GM18909 (cell line): ENCODE measurements at regions not wholly inside any gene's neighbourhood (a gene's known extent, or its start where the extent isn't known, plus 50 kb on each side); places are given as distances from the start of the nearest gene placed in this dataset.

Source experiments
- ATAC-seq: cut with Tn5 transposase; IDR thresholded peaks from one replicate; pipeline ENCODE4 v1.9.1; 2021; ENCODE audit warnings: mild to moderate bottlenecking; ENCODE audit not compliant: unreplicated experiment, poor library complexity

DNA sequence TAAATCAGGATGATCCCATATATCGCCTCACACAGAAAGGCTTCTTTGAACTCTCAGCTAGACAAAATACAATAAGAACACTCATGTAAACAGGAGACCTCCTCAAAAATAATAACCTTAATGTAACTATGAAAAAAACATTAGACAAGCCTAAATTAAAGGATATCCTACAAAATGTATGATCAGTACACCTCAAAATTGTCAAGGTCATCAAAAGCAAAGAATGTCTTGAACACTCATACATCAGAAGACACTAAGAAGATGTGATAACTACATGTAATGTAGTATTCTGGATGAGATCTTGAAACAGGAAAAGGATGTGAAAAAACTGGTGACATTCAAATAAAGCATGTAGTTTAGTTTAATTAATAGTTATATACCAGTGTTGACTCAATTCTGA lies 616.8 kb upstream of the ZEB2 start:
- no peak for ATAC-seq

DNA sequence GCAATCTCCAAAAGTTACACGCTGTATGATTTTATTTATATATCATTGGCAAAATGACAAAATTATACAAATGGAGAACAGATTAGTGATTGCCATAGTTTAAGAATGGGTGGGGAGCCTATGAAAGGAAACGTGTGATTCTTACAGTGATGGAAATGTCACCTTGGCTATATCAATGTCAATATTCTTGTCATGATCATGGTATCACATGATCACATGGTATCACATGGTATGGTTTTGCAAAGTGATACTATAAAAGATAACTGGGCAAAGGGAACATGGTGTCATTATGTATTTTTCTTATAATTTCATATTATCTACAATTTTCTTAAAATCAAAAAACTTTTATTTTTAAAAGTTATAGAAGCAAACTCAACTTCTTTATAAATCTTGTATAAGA lies 606.2 kb upstream of the ZEB2 start:
- no peak for ATAC-seq

DNA sequence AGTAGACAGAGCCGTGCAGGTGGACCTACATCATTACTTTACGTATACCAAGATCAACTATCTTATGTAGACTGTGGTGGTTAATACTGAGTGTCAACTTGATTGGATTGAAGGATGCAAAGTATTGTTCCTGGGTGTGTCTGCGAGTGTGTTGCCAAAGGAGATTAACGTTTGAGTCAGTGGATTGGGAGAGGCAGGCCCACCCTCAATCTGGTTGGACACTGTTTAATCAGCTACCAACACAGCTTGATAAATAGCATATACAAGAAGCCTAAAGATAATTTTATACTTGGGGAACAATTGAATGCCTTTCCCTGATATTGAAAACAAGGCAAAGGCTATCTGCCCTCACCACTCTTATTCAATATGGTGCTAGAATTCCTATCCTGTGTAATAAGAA lies 604.2 kb upstream of the ZEB2 start:
- ATAC-seq, result no peak

DNA sequence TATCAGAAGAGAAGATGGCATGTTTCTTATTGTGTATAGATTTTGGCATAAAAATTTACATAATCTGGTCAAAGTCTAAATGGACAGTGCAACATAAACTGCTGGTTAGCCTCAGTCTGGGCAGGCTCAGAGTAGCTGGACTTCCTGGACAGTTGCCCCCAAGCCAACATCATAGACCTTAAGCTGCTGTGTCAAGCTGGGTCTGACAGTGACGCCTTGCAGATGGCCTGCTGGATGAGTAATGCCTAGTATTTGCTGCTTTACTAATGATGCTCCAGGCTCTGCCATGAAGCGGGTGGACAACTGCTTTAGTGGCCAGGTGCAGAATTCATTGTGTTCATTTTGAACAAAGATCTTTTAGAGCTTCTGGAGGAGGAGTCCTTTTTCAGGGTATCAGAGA lies 603.7 kb upstream of the ZEB2 start:
- no peak for ATAC-seq

DNA sequence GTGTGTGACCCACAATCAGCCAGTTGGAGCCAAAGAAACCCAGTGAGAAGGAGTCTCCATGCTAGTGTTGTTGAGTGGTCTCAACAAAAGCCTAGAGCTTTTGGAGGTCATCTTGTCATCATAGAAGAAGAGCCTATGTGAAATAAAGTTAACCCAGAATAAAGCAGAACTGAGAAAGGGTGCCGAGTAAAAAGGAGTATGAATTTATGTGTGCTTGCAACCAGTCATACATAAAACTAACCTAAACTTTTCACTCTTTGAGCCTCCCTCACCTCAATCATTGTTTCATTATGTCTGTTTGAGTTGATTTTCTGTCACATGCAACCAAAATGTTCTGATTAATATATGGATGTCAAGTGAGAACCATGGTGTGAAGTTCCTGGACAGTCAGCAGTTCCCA lies 599.3 kb upstream of the ZEB2 start:
- peak; percentile 82 for ATAC-seq

DNA sequence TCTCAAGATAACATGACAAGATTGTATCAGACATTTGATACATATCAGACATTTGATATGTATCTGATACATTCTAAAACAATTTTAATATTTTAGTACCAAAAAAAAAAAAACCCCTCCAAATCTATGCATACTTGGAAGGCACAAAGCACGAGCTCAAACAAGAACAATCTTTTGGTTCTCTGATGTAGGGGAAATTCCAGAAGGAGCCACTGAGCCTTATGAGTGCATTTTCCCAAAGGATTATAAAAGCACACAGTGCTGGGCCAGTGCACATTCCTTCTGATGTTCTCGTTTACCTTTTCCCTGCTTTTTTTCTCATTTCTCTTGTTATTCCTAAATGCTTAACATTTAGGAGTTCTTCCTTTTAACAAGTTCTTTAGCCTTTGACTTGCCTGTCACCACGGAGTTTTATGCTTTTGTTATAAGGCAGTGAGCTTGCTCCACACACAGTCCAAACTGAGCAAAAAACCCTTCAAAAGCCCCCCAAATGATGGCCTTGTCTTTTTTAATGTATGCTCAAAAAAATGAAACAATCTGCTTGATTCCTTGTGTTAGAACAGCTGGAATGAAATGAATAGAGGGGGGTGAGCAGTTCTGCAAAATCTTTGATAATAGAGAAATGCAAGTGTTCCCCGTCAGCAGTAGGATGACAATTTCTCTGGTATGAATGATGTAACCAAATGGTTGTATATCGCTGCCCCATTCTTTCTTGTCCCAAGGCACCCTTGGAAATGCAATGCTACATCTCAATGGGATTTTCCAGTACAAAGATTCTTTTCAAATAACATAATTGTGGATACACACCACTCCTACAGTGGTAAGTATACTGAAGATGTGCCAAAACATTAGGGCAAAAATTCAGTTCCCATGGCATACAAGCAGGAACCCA lies 597.2 kb upstream of the ZEB2 start:
- ATAC-seq, result no peak

DNA sequence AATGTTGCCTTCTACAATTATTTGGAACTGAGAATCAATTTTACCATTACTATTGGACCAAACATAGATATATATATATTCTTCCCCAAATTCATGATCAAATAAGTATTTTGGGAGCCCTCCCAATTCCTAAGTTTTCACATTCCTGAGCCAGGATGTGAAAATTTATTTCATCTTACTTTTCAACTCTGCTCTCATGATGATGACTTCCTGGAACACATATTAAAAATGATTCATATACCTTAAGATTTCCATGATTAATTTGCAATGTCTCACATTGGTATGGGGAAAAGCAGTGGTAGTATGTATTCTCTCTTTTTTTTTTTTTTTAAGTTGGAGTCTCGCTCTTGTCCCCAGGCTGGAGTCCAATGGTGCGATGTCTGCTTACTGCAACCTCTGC lies 596.1 kb upstream of the ZEB2 start:
- no peak for ATAC-seq

DNA sequence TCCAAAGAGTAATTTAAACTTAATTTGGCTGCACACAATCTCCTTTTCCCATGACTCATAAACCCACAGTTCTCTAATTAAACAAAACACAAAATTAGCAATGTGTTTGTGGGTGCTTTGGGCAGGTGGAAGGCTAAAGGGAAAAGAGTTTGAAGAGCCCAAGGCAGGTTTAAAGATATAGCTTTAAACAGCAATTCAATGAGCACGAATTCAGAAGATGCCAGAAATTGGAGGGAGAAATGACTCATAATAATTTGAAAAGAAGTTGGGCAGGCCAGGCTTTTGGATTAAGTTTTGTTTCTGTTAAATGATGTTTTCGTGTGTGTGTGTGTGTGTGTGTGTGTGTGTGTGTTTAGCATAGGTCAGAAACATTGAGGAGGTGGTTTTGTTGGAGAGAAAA lies 594.8 kb upstream of the ZEB2 start:
- no peak for ATAC-seq

DNA sequence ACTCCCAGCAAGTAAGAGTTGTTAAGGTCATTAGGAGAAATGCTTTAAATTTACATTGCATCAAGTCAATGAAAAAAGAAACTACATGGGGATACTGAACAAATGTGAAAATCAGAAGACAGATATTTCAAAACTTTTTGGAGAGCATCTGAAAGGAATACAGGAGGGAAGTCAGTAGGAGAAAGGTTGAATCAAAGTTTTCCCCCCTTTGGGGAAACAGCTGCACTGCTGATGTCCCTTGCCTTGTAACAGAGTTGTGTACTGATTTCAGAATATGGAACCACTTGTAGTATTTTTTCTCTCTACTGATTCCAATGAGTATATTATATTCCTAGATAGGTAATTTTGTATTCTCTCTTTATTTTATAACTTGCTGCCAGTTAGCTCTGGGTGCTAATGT lies 592.5 kb upstream of the ZEB2 start:
- ATAC-seq, result no peak

DNA sequence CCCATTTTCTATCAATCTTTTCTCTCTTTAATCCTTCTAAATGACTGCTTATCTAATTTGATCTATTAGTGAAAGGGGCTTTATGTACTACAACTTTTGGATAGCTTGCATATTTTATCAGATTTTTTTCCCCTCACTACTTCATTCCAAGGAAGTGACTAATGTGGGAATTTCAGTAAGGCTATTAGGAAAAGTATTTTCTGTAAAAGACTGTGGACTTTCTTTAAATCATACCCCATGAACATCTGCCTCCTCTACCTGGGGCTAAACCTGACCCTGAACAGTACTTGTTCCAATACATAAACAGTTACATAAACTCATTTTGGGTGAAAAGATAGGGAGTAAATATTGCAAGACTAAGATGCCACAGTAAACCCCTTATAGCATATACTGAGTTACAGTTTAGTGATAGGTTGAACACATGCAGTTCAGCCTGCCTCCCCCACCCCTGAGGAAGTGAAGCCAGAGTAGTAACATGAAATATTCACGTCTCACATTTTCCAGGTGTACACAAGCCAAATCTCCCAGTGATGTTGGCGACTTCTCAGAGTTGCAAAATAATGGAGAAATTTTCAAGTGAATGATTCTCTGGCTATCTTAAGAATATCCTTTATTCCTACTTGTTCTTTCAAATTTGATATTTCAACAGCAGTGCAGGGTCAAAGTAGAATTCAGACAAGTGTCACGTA lies 590.9 kb upstream of the ZEB2 start:
- ATAC-seq, result no peak

DNA sequence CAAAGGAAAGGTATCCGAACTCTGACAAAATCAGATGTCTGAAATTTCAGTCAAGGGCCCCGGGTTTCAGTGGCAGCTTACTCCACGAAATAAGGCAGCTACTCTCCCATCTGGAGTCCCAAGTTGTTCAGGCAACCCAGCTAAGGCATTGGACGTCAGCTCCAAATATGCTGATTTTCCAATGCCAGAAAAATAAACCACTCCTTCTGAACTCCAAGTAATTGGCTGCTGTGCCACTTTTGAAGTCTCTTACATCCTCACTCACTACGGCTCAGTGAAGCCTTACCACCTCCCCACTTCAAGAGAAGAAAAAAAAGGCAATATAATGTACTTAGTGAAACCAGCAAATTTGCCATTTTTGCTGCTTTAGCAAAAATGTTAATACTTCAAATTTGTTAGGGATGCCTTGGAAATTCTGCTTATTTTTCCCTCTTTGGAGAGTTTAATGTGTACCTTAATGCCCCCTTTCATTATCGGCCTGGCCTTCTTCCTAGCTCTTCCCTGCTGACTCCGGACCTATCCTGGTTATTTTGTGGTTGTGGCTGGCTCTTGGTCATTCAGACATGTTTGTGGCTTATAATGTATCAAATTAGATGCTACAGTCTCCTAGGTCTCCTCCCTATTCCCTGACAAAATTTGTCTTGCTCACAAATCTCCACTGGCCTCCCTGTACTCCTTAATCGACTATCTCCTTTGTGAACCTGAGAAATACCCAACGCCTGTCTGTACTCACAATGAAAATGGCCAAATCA lies 589.2 kb upstream of the ZEB2 start:
- ATAC-seq, result no peak

DNA sequence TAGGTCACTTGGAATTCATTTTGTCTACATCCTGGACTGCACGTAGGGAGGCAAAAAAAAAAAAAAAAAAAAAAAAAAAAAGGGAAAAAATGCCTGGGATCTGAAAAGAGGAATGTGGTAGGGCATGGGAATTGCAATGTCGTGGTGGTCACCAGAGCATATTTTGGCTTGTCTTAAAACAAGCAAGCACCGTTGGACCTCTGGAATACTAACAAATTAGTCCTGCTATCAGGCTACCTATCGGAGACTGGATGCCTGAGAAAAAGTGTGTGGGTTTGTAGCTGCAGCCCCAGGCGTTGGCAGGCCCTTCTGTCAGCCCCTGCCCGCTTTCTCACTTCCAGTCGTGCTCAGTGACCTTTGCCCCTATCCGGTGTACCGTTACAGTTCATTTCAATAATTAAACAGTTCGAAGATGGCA lies 588.5 kb upstream of the ZEB2 start:
- ATAC-seq, result no peak

DNA sequence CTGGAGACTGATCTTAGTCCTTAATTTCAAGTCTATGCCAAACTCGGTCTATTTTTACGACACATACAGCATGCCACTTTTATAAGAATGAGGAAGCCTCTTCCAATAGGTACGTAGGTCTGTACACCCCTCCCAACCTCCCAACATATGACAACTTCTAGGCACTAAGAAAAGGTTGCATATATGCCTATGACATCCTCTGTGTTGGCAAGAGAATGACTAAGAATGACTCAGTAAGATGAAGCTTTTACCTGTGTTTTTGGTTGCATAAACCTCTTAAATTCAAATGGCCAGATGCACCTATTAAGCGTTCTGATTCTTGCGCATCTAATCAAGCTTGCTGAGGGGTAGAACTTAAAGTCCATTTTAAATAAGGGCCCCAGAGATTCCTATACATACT lies 586.4 kb upstream of the ZEB2 start:
- ATAC-seq, result no peak

DNA sequence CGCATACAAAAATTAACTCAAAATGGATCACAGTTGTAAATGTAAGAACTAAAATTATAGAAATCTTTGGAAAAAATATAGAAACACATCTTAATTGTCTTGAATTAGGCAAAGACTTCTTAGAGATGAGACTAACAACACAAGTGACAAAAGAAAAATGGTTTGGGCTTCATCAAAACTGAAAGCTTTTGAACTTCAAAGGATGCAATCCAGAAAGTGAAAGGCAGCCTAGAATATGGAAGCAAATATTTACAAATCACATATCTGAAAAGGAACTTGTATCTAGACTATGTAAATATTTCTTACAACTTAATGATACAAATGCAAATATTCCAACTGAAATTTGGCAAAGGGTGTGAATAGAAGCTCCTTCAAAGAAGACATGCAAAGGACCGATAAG lies 582.8 kb upstream of the ZEB2 start:
- no peak for ATAC-seq

DNA sequence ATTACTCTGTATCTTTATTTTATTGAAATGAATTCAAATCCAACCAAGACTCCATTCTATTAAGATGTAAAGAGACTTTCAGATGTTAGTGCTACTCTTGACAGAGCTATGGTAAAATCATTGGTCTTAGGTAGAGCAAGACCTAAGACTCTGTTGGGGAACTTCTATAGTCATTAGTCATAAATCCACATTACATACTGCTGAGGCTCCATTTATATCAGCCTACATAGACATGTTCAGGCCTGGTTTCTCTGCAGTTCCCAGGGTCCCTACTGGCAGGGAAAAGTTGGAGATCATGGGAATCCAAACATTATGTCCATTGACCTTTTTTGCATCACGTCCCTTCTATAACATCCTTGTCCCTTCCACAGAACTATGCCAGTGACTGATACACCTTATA lies 580.4 kb upstream of the ZEB2 start:
- no peak for ATAC-seq

DNA sequence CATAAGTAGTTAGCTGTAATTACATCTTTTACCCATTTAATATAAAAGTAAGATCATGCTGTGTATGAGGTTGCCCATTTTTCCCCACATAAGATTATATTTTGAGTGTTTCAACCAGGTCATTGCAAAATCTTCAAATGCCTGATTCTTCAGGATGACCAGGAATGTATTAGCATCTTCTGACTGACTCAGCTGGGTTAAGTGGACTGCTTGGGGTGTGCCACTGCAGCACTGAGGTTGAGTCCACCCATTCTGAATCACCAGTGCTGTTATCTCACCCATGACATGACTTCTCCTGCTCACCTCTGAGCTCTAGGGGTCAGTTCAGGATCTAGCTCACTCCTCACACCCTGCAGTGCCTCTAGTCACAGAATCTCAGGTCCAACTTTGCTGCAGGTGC lies 576.7 kb upstream of the ZEB2 start:
- ATAC-seq, result no peak

DNA sequence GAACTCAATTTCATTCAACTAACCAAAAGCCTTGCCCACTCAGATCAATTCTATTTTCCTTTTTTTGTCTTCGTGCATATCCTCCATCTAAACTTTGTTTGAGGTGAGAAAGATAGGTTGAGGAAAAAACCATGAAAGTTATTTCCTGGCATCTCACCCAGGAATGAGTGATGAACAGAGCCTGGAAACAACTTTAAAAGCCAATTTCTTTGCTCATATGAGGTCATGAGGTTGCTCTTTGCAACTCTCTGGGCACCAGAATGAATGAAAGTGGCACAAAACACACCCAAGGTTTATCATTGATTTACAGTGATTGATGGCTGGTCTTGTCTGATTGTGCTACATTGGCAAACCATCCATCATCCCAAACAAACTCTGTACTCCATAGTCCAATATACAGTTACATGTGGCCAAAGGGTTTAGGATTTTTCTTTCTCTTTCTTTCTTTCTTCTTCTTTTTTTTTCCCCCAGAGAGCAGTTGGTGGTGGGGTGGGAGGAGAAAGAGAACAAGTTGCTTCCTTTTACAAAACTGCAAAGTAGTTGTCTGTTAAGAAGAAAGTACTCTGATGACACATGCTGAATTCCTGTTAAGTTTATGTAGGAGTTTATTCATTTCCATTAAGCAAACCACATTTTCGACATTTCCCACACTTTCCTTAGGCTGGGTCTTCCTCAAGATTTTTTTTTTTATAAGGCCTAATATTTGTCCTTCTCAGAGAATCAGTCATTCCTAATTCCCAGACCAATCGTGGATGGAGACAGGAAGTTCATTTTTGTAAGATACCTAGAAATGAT lies 575.9 kb upstream of the ZEB2 start:
- no peak for ATAC-seq

DNA sequence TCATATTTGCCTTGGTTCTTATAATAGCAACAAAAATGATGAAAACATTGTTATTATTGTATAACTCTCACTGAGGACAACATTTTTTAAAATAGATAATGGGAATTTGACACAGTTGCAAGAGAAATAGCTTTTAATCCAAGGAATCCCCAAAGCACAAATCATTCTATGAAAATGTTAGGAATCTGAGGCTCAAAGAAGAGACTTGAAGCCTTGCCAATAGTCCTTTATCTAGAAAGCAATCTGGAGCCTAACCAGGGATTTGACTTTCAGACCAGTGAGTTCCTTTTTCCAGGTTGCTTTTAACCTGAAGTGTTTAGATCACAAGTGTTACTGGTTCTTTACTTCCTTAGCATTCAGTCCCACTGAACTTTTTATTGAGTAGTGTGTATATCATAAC lies 574.5 kb upstream of the ZEB2 start:
- ATAC-seq, result no peak

DNA sequence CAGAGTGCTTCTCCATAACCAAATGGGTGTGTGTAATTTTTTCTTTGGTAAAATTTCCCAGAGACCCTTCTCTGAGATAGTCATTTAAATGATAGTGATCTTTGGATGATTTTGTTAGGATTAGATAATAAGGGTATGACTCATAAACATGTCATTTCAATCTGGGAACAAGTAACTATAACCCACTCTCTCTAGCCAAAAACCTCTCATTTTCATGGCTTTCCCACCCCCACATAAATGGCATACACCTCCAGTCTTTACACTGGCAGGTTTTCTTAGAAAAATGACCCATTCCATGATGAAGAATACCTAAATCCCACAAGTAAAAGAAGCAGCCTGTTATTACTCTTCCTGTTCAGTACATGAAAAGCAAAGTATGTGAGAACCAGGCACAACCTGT lies 572.0 kb upstream of the ZEB2 start:
- no peak for ATAC-seq
